ENCODE measurements at regions not wholly inside any gene's neighbourhood (a gene's known extent, or its start where the extent isn't known, plus 50 kb on each side); places are given as distances from the start of the nearest gene placed in this dataset.

- intact Hi-C loops (cut with DNase I), result no loop called here
- Histone ChIP-seq H3K4me1 (ENCODE audit: insufficient read depth) (no peaks in the 10 kb centered on the region), H3K27me3 (no peaks in the 10 kb centered on the region), H3K4me3 (no peak overlapping the region), H3K36me3 (no peaks in the 10 kb centered on the region), H3K27ac (no peak overlapping the region), H3K9me3 (no peaks in the 10 kb centered on the region)
- 65 to 76% (median 70%) methylated on average over 5 of the region's 5 CpGs for WGBS, 3 donors
- TF ChIP-seq EP300 (IDR thresholded peaks at IDR 0.05) (no peak), POLR2A (IDR thresholded peaks at IDR 0.05) (no peak)
- TF ChIP-seq, protein P1, sequence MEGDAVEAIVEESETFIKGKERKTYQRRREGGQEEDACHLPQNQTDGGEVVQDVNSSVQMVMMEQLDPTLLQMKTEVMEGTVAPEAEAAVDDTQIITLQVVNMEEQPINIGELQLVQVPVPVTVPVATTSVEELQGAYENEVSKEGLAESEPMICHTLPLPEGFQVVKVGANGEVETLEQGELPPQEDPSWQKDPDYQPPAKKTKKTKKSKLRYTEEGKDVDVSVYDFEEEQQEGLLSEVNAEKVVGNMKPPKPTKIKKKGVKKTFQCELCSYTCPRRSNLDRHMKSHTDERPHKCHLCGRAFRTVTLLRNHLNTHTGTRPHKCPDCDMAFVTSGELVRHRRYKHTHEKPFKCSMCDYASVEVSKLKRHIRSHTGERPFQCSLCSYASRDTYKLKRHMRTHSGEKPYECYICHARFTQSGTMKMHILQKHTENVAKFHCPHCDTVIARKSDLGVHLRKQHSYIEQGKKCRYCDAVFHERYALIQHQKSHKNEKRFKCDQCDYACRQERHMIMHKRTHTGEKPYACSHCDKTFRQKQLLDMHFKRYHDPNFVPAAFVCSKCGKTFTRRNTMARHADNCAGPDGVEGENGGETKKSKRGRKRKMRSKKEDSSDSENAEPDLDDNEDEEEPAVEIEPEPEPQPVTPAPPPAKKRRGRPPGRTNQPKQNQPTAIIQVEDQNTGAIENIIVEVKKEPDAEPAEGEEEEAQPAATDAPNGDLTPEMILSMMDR (IDR thresholded peaks at IDR 0.05), result no peak
- DNase-seq, result no peak
Observed at GRCh38 chr19:28397800-28398199, 815.2 kb downstream of the UQCRFS1 start.

DNA sequence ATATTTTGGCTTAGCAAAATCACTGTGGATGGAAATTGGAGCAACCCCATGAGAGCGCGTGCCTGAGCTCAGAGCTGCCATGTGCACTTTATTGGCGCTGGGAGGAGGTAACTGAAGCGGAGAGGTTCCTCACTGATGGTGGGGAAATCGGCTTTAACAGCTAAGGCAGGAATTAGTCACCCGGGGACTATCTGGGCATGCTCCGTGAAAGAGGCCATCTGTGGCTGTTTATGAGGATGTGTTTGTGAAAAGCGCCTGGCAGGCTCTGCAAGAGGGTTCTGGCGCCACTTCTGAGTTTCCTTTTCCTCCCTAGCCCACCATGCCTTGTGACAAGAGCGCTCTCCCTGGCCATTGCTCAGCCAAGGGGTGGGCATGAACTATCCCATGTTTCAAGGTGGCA lies 815.6 kb downstream of the UQCRFS1 start:
- intact Hi-C loops (cut with DNase I), result no loop called here
- Histone ChIP-seq H3K4me1 (ENCODE audit: insufficient read depth) (no peaks in the 10 kb centered on the region), H3K27ac (no peak overlapping the region), H3K36me3 (no peaks in the 10 kb centered on the region), H3K27me3 (no peaks in the 10 kb centered on the region), H3K4me3 (no peak overlapping the region), H3K9me3 (no peaks in the 10 kb centered on the region)
- 80 to 88% (median 88%) methylated on average over 10 of the region's 10 CpGs for WGBS, 3 donors
- DNase-seq, result no peak
- TF ChIP-seq, protein P1 (IDR thresholded peaks at IDR 0.05), result no peak
- no peak for TF ChIP-seq EP300 (IDR thresholded peaks at IDR 0.05)
- no peak for TF ChIP-seq POLR2A (IDR thresholded peaks at IDR 0.05)

- no peak for DNase-seq
- H3K4me3 ChIP-seq, result no peak overlapping the region
- intact Hi-C loops (cut with DNase I), result no loop called here
- 49 to 60% (median 57%) methylated on average over 13 of the region's 13 CpGs for WGBS, 3 donors
- H3K4me1 ChIP-seq (ENCODE audit: insufficient read depth), result no peaks in the 10 kb centered on the region
- H3K27me3 ChIP-seq, result no peaks in the 10 kb centered on the region
- H3K9me3 ChIP-seq, result no peaks in the 10 kb centered on the region
- TF ChIP-seq, protein P1 (IDR thresholded peaks at IDR 0.05), result no peak
- no peak for TF ChIP-seq EP300 (IDR thresholded peaks at IDR 0.05)
- TF ChIP-seq POLR2A (IDR thresholded peaks at IDR 0.05), result no peak
- H3K36me3 ChIP-seq, result no peaks in the 10 kb centered on the region
- H3K27ac ChIP-seq, result no peak overlapping the region
Observed at GRCh38 chr19:28396287-28396831, 816.6 kb downstream of the UQCRFS1 start.

GRCh38 chr19:28394725-28395124 lies 818.2 kb downstream of the UQCRFS1 start:
- Histone ChIP-seq H3K4me3 (no peak overlapping the region), H3K4me1 (ENCODE audit: insufficient read depth) (no peaks in the 10 kb centered on the region), H3K27me3 (no peaks in the 10 kb centered on the region), H3K27ac (no peak overlapping the region), H3K36me3 (no peaks in the 10 kb centered on the region), H3K9me3 (no peaks in the 10 kb centered on the region)
- 30 to 44% (median 37%) methylated on average over 4 of the region's 4 CpGs for WGBS, 3 donors
- DNase-seq, result no peak
- intact Hi-C loops (cut with DNase I), result no loop called here
- TF ChIP-seq EP300 (IDR thresholded peaks at IDR 0.05) (no peak), POLR2A (IDR thresholded peaks at IDR 0.05) (no peak)
- TF ChIP-seq, protein P1 (IDR thresholded peaks at IDR 0.05), result no peak
